MCF 10A (cell line): ENCODE measurements at regions not wholly inside any gene's neighbourhood (a gene's known extent, or its start where the extent isn't known, plus 50 kb on each side); places are given as distances from the start of the nearest gene placed in this dataset.
A peak's percentile ranks its signal among the peaks of the same experiment; 100 is the strongest.
"Not testable (repeated sequence)": the region's sequence is repeated elsewhere in the genome, so short reads cannot be mapped to it uniquely, and the experiment has no call there.

ENCODE experiments used
- BruUV-seq: library from RNA; stranded (reverse); fragments of 400-500 nt; replicated peaks from 2 replicates; lab custom pipeline; 2021; lab: Mats Ljungman, UMichigan
- CTCF ChIA-PET: fragments of 300-600 bp; sonication (Branson Sonifier 250); formaldehyde crosslinking; extraction: SDS; loops from one replicate; lab custom pipeline; 2021; ENCODE audit warnings: antibody characterized with exemption, inconsistent platforms; lab: Yijun Ruan, JAX
- POLR2A ChIA-PET: fragments of 300-600, 350-650 bp; sonication (Branson Sonifier 250); formaldehyde crosslinking; extraction: SDS; loops from one replicate; lab custom pipeline; 2020; ENCODE audit warnings: antibody characterized with exemption, inconsistent platforms; lab: Yijun Ruan, JAX
- DNase-seq: peaks from one replicate; pipeline ENCODE4 v3.0.0-alpha.2; 2018; ENCODE audit not compliant: unreplicated experiment
- H3K27ac Mint-ChIP-seq: one replicate; pipeline ENCODE4 v1.8.0; 2022; ENCODE audit warnings: mild to moderate bottlenecking, low read depth, mixed read lengths; ENCODE audit not compliant: unreplicated experiment
- H3K27me3 Mint-ChIP-seq: one replicate; pipeline ENCODE4 v1.8.0; 2022; ENCODE audit warnings: mixed read lengths; ENCODE audit not compliant: insufficient read depth, unreplicated experiment
- H3K36me3 Mint-ChIP-seq: one replicate; pipeline ENCODE4 v1.8.0; 2022; ENCODE audit warnings: mild to moderate bottlenecking, moderate library complexity, mixed read lengths; ENCODE audit not compliant: insufficient read depth, unreplicated experiment
- H3K4me1 Mint-ChIP-seq: one replicate; pipeline ENCODE4 v1.8.0; 2022; ENCODE audit warnings: mixed read lengths; ENCODE audit not compliant: insufficient read depth, unreplicated experiment
- H3K4me3 Mint-ChIP-seq: one replicate; pipeline ENCODE4 v1.8.0; 2022; ENCODE audit warnings: mild to moderate bottlenecking, moderate library complexity, mixed read lengths; ENCODE audit not compliant: unreplicated experiment
- H3K9me3 Mint-ChIP-seq: one replicate; pipeline ENCODE4 v1.8.0; 2022; ENCODE audit warnings: mixed read lengths; ENCODE audit not compliant: unreplicated experiment
- intact Hi-C: fragments of 100-400 bp; cut with micrococcal nuclease; formaldehyde crosslinking; loops from 2 replicates; pipeline ENCODE4 v1.14.1; 2022
- TF ChIP-seq, protein P1 (sequence below): fragments of 200-600 bp; IDR thresholded peaks from one replicate; pipeline ENCODE4 v1.8.0; 2022; ENCODE audit warnings: antibody characterized with exemption, mild to moderate bottlenecking; ENCODE audit not compliant: unreplicated experiment

DNA sequence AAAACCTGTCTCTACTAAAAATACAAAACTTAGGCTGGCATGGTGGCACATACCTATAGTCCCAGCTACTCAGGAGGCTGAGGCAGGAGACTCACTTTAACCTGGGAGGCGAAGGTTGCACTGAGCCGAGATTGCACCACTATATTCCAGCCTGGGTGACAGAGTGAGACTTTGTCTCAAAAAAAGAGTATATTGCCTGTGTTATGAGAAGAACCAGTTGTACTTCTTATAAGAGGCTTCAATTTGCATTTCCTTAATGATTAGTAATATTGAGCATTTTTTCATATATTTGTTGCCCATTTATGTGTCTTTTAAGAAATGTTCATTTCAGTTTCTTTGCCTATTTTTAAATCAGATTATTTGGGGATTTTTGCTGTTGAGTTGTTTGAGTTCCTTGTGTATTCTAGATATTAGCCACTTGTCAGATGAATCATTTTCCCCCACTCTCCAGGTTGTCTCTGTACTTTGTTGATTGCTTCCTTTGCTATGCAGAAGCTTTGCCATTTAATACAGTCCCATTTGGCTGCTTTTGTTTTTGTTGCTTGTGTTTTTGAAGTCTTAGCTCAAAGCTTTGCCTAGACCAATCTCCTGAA is 75.8 kb upstream of the LRPPRC start:
- no peaks in the 10 kb centered on the region for H3K9me3 Mint-ChIP-seq
- DNase-seq: no peak
- peaks cover 34% of the 10 kb centered on the region for H3K27me3 Mint-ChIP-seq
- intact Hi-C loops: no loop called here
- CTCF ChIA-PET: interaction anchor here (0.7 to 2.2 kb wide), 5 partner anchors 12 to 220 kb away, joined by 3 to 8 read pairs (median 5); no protein-coding TSS in a partner anchor
- POLR2A ChIA-PET: no interaction called here
- H3K4me3 Mint-ChIP-seq: no peak overlapping the region
- no peak overlapping the region for H3K27ac Mint-ChIP-seq
- no peaks in the 10 kb centered on the region for H3K36me3 Mint-ChIP-seq
- H3K4me1 Mint-ChIP-seq: no peaks in the 10 kb centered on the region
- BruUV-seq: no TSS peak
- TF ChIP-seq, protein P1, sequence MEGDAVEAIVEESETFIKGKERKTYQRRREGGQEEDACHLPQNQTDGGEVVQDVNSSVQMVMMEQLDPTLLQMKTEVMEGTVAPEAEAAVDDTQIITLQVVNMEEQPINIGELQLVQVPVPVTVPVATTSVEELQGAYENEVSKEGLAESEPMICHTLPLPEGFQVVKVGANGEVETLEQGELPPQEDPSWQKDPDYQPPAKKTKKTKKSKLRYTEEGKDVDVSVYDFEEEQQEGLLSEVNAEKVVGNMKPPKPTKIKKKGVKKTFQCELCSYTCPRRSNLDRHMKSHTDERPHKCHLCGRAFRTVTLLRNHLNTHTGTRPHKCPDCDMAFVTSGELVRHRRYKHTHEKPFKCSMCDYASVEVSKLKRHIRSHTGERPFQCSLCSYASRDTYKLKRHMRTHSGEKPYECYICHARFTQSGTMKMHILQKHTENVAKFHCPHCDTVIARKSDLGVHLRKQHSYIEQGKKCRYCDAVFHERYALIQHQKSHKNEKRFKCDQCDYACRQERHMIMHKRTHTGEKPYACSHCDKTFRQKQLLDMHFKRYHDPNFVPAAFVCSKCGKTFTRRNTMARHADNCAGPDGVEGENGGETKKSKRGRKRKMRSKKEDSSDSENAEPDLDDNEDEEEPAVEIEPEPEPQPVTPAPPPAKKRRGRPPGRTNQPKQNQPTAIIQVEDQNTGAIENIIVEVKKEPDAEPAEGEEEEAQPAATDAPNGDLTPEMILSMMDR: no peak

DNA sequence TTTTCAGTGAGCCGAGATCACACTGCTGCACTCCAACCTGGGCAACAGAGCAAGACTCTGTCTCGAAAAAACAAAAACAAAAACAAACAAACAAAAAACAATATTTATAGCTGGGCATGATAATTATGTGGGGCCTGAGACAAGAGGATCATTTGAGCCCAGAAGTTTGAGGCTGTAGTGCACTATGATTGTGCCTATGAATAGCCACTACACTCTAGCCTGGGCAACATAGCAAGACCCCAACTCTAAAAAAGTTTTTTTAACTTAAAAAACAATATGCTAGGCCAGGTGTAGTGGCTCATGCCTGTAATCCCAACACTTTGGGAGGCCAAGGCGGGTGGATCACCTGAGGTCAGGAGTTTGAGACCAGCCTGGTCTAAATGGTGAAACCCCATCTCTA is 77.9 kb upstream of the LRPPRC start:
- H3K4me1 Mint-ChIP-seq, intact Hi-C loops, H3K36me3 Mint-ChIP-seq, H3K27ac Mint-ChIP-seq, POLR2A ChIA-PET, DNase-seq, BruUV-seq, H3K4me3 Mint-ChIP-seq, H3K9me3 Mint-ChIP-seq: not testable (repeated sequence)
- H3K27me3 Mint-ChIP-seq: peaks cover 25% of the 10 kb centered on the region
- CTCF ChIA-PET: interaction anchor here (1.3 to 2.2 kb wide), 3 partner anchors 13 to 30 kb away, joined by 3 to 7 read pairs (median 6); no protein-coding TSS in a partner anchor

DNA sequence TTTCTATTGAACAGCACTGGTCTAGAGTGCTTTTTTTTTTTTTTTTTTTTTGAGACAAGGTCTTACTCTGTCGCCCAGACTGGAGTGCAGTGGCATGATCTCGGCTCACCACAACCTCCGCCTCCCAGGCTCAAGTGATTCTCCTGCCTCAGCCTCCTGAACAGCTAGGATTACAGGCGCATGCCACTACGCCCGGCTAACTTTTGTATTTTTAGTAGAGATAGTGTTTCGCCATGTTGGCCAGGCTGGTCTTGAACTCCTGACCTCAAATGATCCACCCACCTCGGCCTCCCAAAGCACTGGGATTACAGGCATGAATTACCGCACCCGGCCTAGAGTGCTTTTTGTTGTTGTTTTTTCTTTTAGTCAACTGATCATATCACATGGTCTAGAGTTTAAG is 79.0 kb upstream of the LRPPRC start:
- POLR2A ChIA-PET, H3K27ac Mint-ChIP-seq, intact Hi-C loops, H3K36me3 Mint-ChIP-seq, BruUV-seq, H3K4me1 Mint-ChIP-seq, DNase-seq, H3K9me3 Mint-ChIP-seq, H3K4me3 Mint-ChIP-seq: not testable (repeated sequence)
- CTCF ChIA-PET: interaction anchor here (0.6 kb wide), 2 partner anchors 26 to 498 kb away, joined by 3 read pairs; no protein-coding TSS in a partner anchor
- H3K27me3 Mint-ChIP-seq: peaks cover 14% of the 10 kb centered on the region

DNA sequence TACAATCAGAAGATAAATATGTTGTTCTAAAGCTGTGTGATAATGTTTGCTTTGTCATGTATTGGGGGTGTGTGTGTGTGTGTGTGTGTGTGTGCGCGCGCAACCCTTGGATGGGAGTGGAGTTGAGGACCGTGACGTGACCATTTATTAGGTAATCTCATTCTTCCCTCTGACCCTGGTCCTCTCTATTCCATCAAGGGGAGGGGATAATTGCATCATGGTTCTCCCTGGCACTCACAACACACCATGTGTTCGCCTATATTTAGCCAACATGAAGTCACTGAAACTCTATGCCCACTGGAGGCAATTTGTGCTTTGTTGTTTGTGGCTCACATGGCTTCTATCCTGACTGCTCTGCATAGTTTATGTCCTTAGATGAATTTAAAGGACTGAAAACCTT is 79.8 kb upstream of the LRPPRC start:
- H3K4me3 Mint-ChIP-seq: no peak overlapping the region
- no peaks in the 10 kb centered on the region for H3K4me1 Mint-ChIP-seq
- intact Hi-C loops: no loop called here
- H3K27me3 Mint-ChIP-seq: peaks cover 7% of the 10 kb centered on the region
- no peaks in the 10 kb centered on the region for H3K9me3 Mint-ChIP-seq
- CTCF ChIA-PET: no interaction called here
- TF ChIP-seq, protein P1: no peak
- no peak overlapping the region for H3K27ac Mint-ChIP-seq
- POLR2A ChIA-PET: no interaction called here
- DNase-seq: peak; percentile 25
- no peaks in the 10 kb centered on the region for H3K36me3 Mint-ChIP-seq
- BruUV-seq: no TSS peak

DNA sequence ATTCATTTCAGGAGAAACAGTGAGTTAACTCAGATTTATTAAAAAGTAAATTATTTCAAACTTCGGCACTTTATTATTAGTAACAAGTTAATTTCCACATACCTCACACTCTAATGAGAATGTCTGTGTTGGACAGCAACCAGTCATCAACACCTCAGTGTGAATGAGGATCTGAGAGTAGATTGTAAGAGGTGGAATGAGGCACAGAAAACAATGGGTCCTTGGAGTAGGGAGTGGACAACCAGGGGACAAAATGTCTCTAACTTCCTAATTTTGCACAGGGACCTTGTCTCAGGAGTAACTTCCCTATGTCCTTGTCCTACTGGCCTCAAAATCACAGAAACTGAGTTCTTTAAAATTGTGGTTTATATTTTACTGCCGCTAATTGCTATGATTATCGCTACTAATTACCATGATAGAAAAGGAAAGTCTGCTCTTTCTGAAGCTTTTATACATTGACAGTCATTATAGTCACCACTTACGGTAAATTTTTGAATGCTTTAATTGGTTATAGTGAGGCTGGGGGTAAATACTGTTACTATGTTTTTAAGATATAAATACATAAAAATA is 82.2 kb upstream of the LRPPRC start:
- TF ChIP-seq, protein P1: no peak
- no peak overlapping the region for H3K27ac Mint-ChIP-seq
- no TSS peak for BruUV-seq
- no peaks in the 10 kb centered on the region for H3K36me3 Mint-ChIP-seq
- no peaks in the 10 kb centered on the region for H3K27me3 Mint-ChIP-seq
- POLR2A ChIA-PET: no interaction called here
- H3K9me3 Mint-ChIP-seq: no peaks in the 10 kb centered on the region
- DNase-seq: no peak
- intact Hi-C loops: no loop called here
- H3K4me3 Mint-ChIP-seq: no peak overlapping the region
- H3K4me1 Mint-ChIP-seq: peaks cover 6% of the 10 kb centered on the region
- CTCF ChIA-PET: interaction anchor here (2.0 kb wide), 1 partner anchor 9 kb away, joined by 7 read pairs; no protein-coding TSS in a partner anchor
